ENCODE measurements at regions not wholly inside any gene's neighbourhood (a gene's known extent, or its start where the extent isn't known, plus 50 kb on each side); places are given as distances from the start of the nearest gene placed in this dataset.

GRCh38 chr2:40879305-40879704 lies 427.4 kb upstream of the SLC8A1 start:
- ChIA-PET CTCF (no interaction called here), POLR2A (no interaction called here)
- no peak overlapping the region for H3K4me3 ChIP-seq (ENCODE audit: low read depth, low read length)
- no peaks in the 10 kb centered on the region for H3K9me3 ChIP-seq
- Mint-ChIP-seq H3K4me1 (ENCODE audit: low read depth, unreplicated experiment) (no peaks in the 10 kb centered on the region), H3K9me3 (ENCODE audit: unreplicated experiment) (no peaks in the 10 kb centered on the region), H3K4me3 (ENCODE audit: unreplicated experiment) (no peak overlapping the region), H3K27ac (ENCODE audit: unreplicated experiment) (no peak overlapping the region), H3K36me3 (ENCODE audit: insufficient read depth, unreplicated experiment) (no peaks in the 10 kb centered on the region), H3K27me3 (ENCODE audit: insufficient read depth, unreplicated experiment) (no peaks in the 10 kb centered on the region)
- H3K4me1 ChIP-seq, result no peaks in the 10 kb centered on the region
- no peaks in the 10 kb centered on the region for H3K36me3 ChIP-seq (ENCODE audit: control insufficient read depth, insufficient read depth, low read length)
- no peak for DNase-seq
- intact Hi-C loops (cut with micrococcal nuclease; ENCODE audit: unreplicated experiment), result no loop called here
- no TSS peak for BruUV-seq (replicated peaks)
- TF ChIP-seq, protein P1, sequence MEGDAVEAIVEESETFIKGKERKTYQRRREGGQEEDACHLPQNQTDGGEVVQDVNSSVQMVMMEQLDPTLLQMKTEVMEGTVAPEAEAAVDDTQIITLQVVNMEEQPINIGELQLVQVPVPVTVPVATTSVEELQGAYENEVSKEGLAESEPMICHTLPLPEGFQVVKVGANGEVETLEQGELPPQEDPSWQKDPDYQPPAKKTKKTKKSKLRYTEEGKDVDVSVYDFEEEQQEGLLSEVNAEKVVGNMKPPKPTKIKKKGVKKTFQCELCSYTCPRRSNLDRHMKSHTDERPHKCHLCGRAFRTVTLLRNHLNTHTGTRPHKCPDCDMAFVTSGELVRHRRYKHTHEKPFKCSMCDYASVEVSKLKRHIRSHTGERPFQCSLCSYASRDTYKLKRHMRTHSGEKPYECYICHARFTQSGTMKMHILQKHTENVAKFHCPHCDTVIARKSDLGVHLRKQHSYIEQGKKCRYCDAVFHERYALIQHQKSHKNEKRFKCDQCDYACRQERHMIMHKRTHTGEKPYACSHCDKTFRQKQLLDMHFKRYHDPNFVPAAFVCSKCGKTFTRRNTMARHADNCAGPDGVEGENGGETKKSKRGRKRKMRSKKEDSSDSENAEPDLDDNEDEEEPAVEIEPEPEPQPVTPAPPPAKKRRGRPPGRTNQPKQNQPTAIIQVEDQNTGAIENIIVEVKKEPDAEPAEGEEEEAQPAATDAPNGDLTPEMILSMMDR (IDR thresholded peaks at IDR 0.05; ENCODE audit: insufficient read depth in 1 of 2, low read depth in 1 of 2, low read length in 1 of 2, severe bottlenecking in 1 of 2, unreplicated experiment in 1 of 2), result no peak
- H3K27me3 ChIP-seq (replicated peaks; ENCODE audit: control insufficient read depth, insufficient read depth, low read length), result no peaks in the 10 kb centered on the region

GRCh38 chr2:40886100-40886499 lies 434.2 kb upstream of the SLC8A1 start:
- Mint-ChIP-seq H3K27me3 (ENCODE audit: insufficient read depth, unreplicated experiment) (no peaks in the 10 kb centered on the region), H3K36me3 (ENCODE audit: insufficient read depth, unreplicated experiment) (no peaks in the 10 kb centered on the region), H3K27ac (ENCODE audit: unreplicated experiment) (no peak overlapping the region), H3K9me3 (ENCODE audit: unreplicated experiment) (no peaks in the 10 kb centered on the region), H3K4me1 (ENCODE audit: low read depth, unreplicated experiment) (no peaks in the 10 kb centered on the region), H3K4me3 (ENCODE audit: unreplicated experiment) (no peak overlapping the region)
- TF ChIP-seq, protein P1 (IDR thresholded peaks at IDR 0.05; ENCODE audit: insufficient read depth in 1 of 2, low read depth in 1 of 2, low read length in 1 of 2, severe bottlenecking in 1 of 2, unreplicated experiment in 1 of 2), result no peak
- Histone ChIP-seq H3K36me3 (ENCODE audit: control insufficient read depth, insufficient read depth, low read length) (no peaks in the 10 kb centered on the region), H3K9me3 (no peaks in the 10 kb centered on the region), H3K4me3 (ENCODE audit: low read depth, low read length) (no peak overlapping the region), H3K27me3 (replicated peaks; ENCODE audit: control insufficient read depth, insufficient read depth, low read length) (no peaks in the 10 kb centered on the region), H3K4me1 (no peaks in the 10 kb centered on the region)
- BruUV-seq (replicated peaks), result no TSS peak
- ChIA-PET CTCF (no interaction called here), POLR2A (no interaction called here)
- intact Hi-C loops (cut with micrococcal nuclease; ENCODE audit: unreplicated experiment), result no loop called here
- DNase-seq, result no peak

- H3K27me3 ChIP-seq (replicated peaks; ENCODE audit: control insufficient read depth, insufficient read depth, low read length), result no peaks in the 10 kb centered on the region
- no TSS peak for BruUV-seq (replicated peaks)
- H3K27me3 Mint-ChIP-seq (ENCODE audit: insufficient read depth, unreplicated experiment), result no peaks in the 10 kb centered on the region
- H3K9me3 Mint-ChIP-seq (ENCODE audit: unreplicated experiment), result no peaks in the 10 kb centered on the region
- H3K4me1 ChIP-seq, result no peaks in the 10 kb centered on the region
- POLR2A ChIA-PET, result no interaction called here
- TF ChIP-seq, protein P1 (IDR thresholded peaks at IDR 0.05; ENCODE audit: insufficient read depth in 1 of 2, low read depth in 1 of 2, low read length in 1 of 2, severe bottlenecking in 1 of 2, unreplicated experiment in 1 of 2), result no peak
- H3K36me3 Mint-ChIP-seq (ENCODE audit: insufficient read depth, unreplicated experiment), result no peaks in the 10 kb centered on the region
- no peak overlapping the region for H3K4me3 Mint-ChIP-seq (ENCODE audit: unreplicated experiment)
- DNase-seq, result no peak
- intact Hi-C loops (cut with micrococcal nuclease; ENCODE audit: unreplicated experiment), result no loop called here
- H3K9me3 ChIP-seq, result no peaks in the 10 kb centered on the region
- no peak overlapping the region for H3K27ac Mint-ChIP-seq (ENCODE audit: unreplicated experiment)
- CTCF ChIA-PET, result no interaction called here
- H3K4me3 ChIP-seq (ENCODE audit: low read depth, low read length), result no peak overlapping the region
- H3K4me1 Mint-ChIP-seq (ENCODE audit: low read depth, unreplicated experiment), result no peaks in the 10 kb centered on the region
- no peaks in the 10 kb centered on the region for H3K36me3 ChIP-seq (ENCODE audit: control insufficient read depth, insufficient read depth, low read length)
Measured at GRCh38 chr2:40886655-40887054, 434.8 kb upstream of the SLC8A1 start.
